ENCODE measurements at regions not wholly inside any gene's neighbourhood (a gene's known extent, or its start where the extent isn't known, plus 50 kb on each side); places are given as distances from the start of the nearest gene placed in this dataset.

- Histone ChIP-seq H3K36me3 (replicated peaks; ENCODE audit: low read depth, low read length) (no peaks in the 10 kb centered on the region), H3K79me2 (ENCODE audit: low read length) (no peaks in the 10 kb centered on the region), H3K9me3 (ENCODE audit: insufficient read depth, low read length) (no peaks in the 10 kb centered on the region), H3K27me3 (ENCODE audit: low read depth, low read length) (no peaks in the 10 kb centered on the region; the same call in 1 of the 2 replicates), H3K4me1 (ENCODE audit: low read length) (peaks cover 5% of the 10 kb centered on the region; the same call in 1 of the 2 replicates), H2AFZ (ENCODE audit: low read depth, low read length) (no peak overlapping the region), H3K27ac (ENCODE audit: low read length) (no peak overlapping the region), H4K20me1 (ENCODE audit: insufficient read depth, low read length) (no peaks in the 10 kb centered on the region), H3K4me2 (ENCODE audit: low read length) (no peak overlapping the region), H3K9ac (ENCODE audit: low read length) (no peak overlapping the region), H3K4me3 (ENCODE audit: low read length) (no peak overlapping the region)
- no peak for TF ChIP-seq EZH2phosphoT487 (IDR thresholded peaks at IDR 0.05; ENCODE audit: low read depth)
- TF ChIP-seq, protein P1, sequence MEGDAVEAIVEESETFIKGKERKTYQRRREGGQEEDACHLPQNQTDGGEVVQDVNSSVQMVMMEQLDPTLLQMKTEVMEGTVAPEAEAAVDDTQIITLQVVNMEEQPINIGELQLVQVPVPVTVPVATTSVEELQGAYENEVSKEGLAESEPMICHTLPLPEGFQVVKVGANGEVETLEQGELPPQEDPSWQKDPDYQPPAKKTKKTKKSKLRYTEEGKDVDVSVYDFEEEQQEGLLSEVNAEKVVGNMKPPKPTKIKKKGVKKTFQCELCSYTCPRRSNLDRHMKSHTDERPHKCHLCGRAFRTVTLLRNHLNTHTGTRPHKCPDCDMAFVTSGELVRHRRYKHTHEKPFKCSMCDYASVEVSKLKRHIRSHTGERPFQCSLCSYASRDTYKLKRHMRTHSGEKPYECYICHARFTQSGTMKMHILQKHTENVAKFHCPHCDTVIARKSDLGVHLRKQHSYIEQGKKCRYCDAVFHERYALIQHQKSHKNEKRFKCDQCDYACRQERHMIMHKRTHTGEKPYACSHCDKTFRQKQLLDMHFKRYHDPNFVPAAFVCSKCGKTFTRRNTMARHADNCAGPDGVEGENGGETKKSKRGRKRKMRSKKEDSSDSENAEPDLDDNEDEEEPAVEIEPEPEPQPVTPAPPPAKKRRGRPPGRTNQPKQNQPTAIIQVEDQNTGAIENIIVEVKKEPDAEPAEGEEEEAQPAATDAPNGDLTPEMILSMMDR (IDR thresholded peaks at IDR 0.05; ENCODE audit: low read depth, low read length), result no peak
Observed at GRCh38 chr2:19036091-19036490, 322.3 kb downstream of the OSR1 start.

GRCh38 chr2:19035238-19035637 is 323.2 kb downstream of the OSR1 start:
- H3K4me1 ChIP-seq (ENCODE audit: low read length), result peaks cover 5% of the 10 kb centered on the region; the same call in 1 of the 2 replicates
- no peak overlapping the region for H2AFZ ChIP-seq (ENCODE audit: low read depth, low read length)
- no peak overlapping the region for H3K4me3 ChIP-seq (ENCODE audit: low read length)
- H3K79me2 ChIP-seq (ENCODE audit: low read length), result no peaks in the 10 kb centered on the region
- no peak overlapping the region for H3K9ac ChIP-seq (ENCODE audit: low read length)
- no peaks in the 10 kb centered on the region; the same call in 1 of the 2 replicates for H3K27me3 ChIP-seq (ENCODE audit: low read depth, low read length)
- no peak overlapping the region for H3K27ac ChIP-seq (ENCODE audit: low read length)
- no peaks in the 10 kb centered on the region for H3K9me3 ChIP-seq (ENCODE audit: insufficient read depth, low read length)
- TF ChIP-seq, protein P1 (IDR thresholded peaks at IDR 0.05; ENCODE audit: low read depth, low read length), result no peak
- TF ChIP-seq EZH2phosphoT487 (IDR thresholded peaks at IDR 0.05; ENCODE audit: low read depth), result no peak
- H3K4me2 ChIP-seq (ENCODE audit: low read length), result no peak overlapping the region
- no peaks in the 10 kb centered on the region for H4K20me1 ChIP-seq (ENCODE audit: insufficient read depth, low read length)
- H3K36me3 ChIP-seq (replicated peaks; ENCODE audit: low read depth, low read length), result no peaks in the 10 kb centered on the region

GRCh38 chr2:19033240-19033639 is 325.2 kb downstream of the OSR1 start:
- no peak overlapping the region for H3K4me3 ChIP-seq (ENCODE audit: low read length)
- H3K9me3 ChIP-seq (ENCODE audit: insufficient read depth, low read length), result no peaks in the 10 kb centered on the region
- H3K4me1 ChIP-seq (ENCODE audit: low read length), result no peaks in the 10 kb centered on the region
- no peak overlapping the region for H2AFZ ChIP-seq (ENCODE audit: low read depth, low read length)
- H3K79me2 ChIP-seq (ENCODE audit: low read length), result no peaks in the 10 kb centered on the region
- no peaks in the 10 kb centered on the region for H3K36me3 ChIP-seq (replicated peaks; ENCODE audit: low read depth, low read length)
- H3K9ac ChIP-seq (ENCODE audit: low read length), result no peak overlapping the region
- H3K27ac ChIP-seq (ENCODE audit: low read length), result no peak overlapping the region
- H3K27me3 ChIP-seq (ENCODE audit: low read depth, low read length), result no peaks in the 10 kb centered on the region; the same call in 1 of the 2 replicates
- no peak overlapping the region for H3K4me2 ChIP-seq (ENCODE audit: low read length)
- TF ChIP-seq EZH2phosphoT487 (IDR thresholded peaks at IDR 0.05; ENCODE audit: low read depth), result no peak
- TF ChIP-seq, protein P1 (IDR thresholded peaks at IDR 0.05; ENCODE audit: low read depth, low read length), result no peak
- no peaks in the 10 kb centered on the region for H4K20me1 ChIP-seq (ENCODE audit: insufficient read depth, low read length)

DNA sequence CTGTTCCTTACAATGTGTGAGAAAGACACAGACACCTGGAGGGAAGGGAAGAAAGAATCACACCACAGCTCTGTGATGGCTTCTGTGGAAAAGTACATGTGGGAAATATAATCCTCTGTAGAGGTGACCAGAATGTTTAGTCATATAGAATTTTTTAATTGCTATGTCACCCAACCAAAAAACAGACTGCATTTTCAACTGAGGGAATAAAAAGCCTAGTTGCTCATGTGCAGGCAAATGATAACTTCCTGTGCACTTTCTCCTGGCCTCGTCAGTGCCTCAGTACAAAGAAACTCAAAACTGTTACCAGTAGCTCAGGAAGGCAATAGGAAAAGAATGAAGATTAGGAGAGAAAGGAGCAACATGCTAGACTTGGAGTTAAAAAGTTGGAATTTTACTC is 326.8 kb downstream of the OSR1 start:
- Histone ChIP-seq H3K9ac (ENCODE audit: low read length) (no peak overlapping the region), H2AFZ (ENCODE audit: low read depth, low read length) (no peak overlapping the region), H3K36me3 (replicated peaks; ENCODE audit: low read depth, low read length) (no peaks in the 10 kb centered on the region)

More for the DNA sequence above, 326.8 kb downstream of the OSR1 start:
- Histone ChIP-seq H3K4me1 (ENCODE audit: low read length) (peaks cover 7% of the 10 kb centered on the region), H4K20me1 (ENCODE audit: insufficient read depth, low read length) (no peaks in the 10 kb centered on the region), H3K27me3 (ENCODE audit: low read depth, low read length) (no peaks in the 10 kb centered on the region), H3K4me2 (ENCODE audit: low read length) (no peak overlapping the region), H3K79me2 (ENCODE audit: low read length) (no peaks in the 10 kb centered on the region), H3K27ac (ENCODE audit: low read length) (no peak overlapping the region), H3K9me3 (ENCODE audit: insufficient read depth, low read length) (no peaks in the 10 kb centered on the region), H3K4me3 (ENCODE audit: low read length) (no peak overlapping the region)
- no peak for TF ChIP-seq EZH2phosphoT487 (IDR thresholded peaks at IDR 0.05; ENCODE audit: low read depth)
- TF ChIP-seq, protein P1 (IDR thresholded peaks at IDR 0.05; ENCODE audit: low read depth, low read length), result no peak
